Adrenal gland (tissue), 9 donors: ENCODE measurements at regions not wholly inside any gene's neighbourhood (a gene's known extent, or its start where the extent isn't known, plus 50 kb on each side); places are given as distances from the start of the nearest gene placed in this dataset.
A peak's percentile ranks its signal among the peaks of the same experiment; 100 is the strongest.

Experiments used
- DNase-seq, 7 donors: peaks; one replicate each; pipeline ENCODE4 v3.0.0-alpha.2; 2019 to 2020
- H3K27ac ChIP-seq, 5 donors: fragments of 200-600 bp; sonication (generic) in 4 of 5; 1 replicate in 3 of 5; 2 replicates in 2 of 5; pipeline versions ENCODE4 v1.5.1 to v1.8.0; 2016 to 2020; ENCODE audit warnings: mild to moderate bottlenecking in 1 of 5
- H3K27me3 ChIP-seq: fragments of 200-600 bp; 2 replicates; pipeline ENCODE4 v1.8.0; 2021
- H3K36me3 ChIP-seq, 2 donors: fragments of 200-600 bp; replicated peaks in 1 of 2; 1 replicate in 1 of 2; 2 replicates in 1 of 2; pipeline versions ENCODE4 v1.5.1 to v1.8.0; 2018 to 2022
- H3K4me1 ChIP-seq, 2 donors: fragments of 200-600 bp; replicated peaks in 1 of 2; 1 replicate in 1 of 2; 2 replicates in 1 of 2; pipeline versions ENCODE4 v1.5.1 to v1.8.0; 2018 to 2021
- H3K4me3 ChIP-seq, 4 donors: fragments of 200-600 bp; sonication (generic) in 3 of 4; one replicate each; pipeline ENCODE4 v1.5.1; 2016 to 2018
- H3K9me3 ChIP-seq, 3 donors: fragments of 200-600 bp; sonication (generic) in 1 of 3; replicated peaks in 1 of 3; 1 replicate in 2 of 3; 2 replicates in 1 of 3; pipeline versions ENCODE4 v1.5.1 to v1.8.0; 2016 to 2021
- POLR2A ChIP-seq, 2 donors: fragments of 450-650 bp; IDR thresholded peaks; one replicate each; pipeline ENCODE4 v1.6.1; 2017; ENCODE audit warnings: antibody characterized with exemption in 2 of 2, mild to moderate bottlenecking in 2 of 2, moderate library complexity in 1 of 2
- WGBS, 4 donors: extraction: QIAGEN DNeasy Blood & Tissue Kit in 2 of 4; methylation state at CpG; one replicate each; pipeline versions ENCODE4 v1.1.5 to v1.1.7; 2013 to 2017; 5-methylcytosine and 5-hydroxymethylcytosine counted together
- intact Hi-C, 2 donors: fragments of 100-400 bp; cut with DNase I; formaldehyde crosslinking; loops; one replicate each; pipeline versions ENCODE4 v1.14.1 to v1.15.0; 2022 to 2023
- TF ChIP-seq, protein P1 (sequence below), 6 experiments: fragments of 450-650 bp in 4 of 6; fragments of 200-600 bp in 2 of 6; sonication (generic) in 1 of 6; IDR thresholded peaks; 1 replicate in 5 of 6; 2 replicates in 1 of 6; pipeline versions ENCODE4 v1.5.1 to v1.8.0; 2016 to 2021; ENCODE audit warnings: antibody characterized with exemption in 6 of 6, mild to moderate bottlenecking in 2 of 6, moderate library complexity in 1 of 6
- donor health status: healthy with polysubstance abuse.
- donor health status: Bipolar disorder and iron deficiency.
- donor health status: DM: yes; HTN: yes; CAD: no.
- donor health status: DM: no; HTN: no; CAD: no.
- donor health status: DM: no; HTN: no; CAD: no.

DNA sequence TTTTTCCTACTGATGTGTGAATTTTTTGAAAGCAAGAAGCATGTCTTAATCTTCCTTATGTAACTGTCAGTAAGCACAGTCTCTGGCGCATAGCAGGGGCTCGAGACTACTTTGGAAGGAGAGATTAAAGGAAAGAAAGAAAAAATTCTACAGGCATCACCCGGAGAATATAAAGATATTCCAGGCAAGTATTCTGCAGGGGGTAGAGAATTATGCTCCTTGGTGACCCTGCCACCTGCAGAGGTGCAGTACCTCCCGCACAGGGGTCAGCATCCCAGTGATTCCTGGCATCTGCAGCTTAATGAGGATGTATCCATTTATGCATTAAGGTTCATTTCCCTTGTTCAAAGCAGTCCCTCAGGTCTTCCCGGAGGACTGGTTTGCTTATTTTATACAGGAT is 87.6 kb upstream of the WLS start:
- H3K36me3 ChIP-seq = no peaks in the 10 kb centered on the region
- WGBS, 4 donors = 71 to 88% (median 79%) methylated on average over 5 of the region's 5 CpGs
- intact Hi-C loops = loop anchor here in 1 of 2 donors (10.0 kb wide), 1 partner anchor 195 kb away; no protein-coding TSS in a partner anchor
- DNase-seq = no peak
- peaks cover 0 to 7% of the 10 kb centered on the region in 2 donors for H3K4me1 ChIP-seq
- no peaks in the 10 kb centered on the region for H3K27me3 ChIP-seq
- no peaks in the 10 kb centered on the region for H3K9me3 ChIP-seq
- no peak for TF ChIP-seq POLR2A (IDR thresholded peaks at IDR 0.05)
- TF ChIP-seq, protein P1, sequence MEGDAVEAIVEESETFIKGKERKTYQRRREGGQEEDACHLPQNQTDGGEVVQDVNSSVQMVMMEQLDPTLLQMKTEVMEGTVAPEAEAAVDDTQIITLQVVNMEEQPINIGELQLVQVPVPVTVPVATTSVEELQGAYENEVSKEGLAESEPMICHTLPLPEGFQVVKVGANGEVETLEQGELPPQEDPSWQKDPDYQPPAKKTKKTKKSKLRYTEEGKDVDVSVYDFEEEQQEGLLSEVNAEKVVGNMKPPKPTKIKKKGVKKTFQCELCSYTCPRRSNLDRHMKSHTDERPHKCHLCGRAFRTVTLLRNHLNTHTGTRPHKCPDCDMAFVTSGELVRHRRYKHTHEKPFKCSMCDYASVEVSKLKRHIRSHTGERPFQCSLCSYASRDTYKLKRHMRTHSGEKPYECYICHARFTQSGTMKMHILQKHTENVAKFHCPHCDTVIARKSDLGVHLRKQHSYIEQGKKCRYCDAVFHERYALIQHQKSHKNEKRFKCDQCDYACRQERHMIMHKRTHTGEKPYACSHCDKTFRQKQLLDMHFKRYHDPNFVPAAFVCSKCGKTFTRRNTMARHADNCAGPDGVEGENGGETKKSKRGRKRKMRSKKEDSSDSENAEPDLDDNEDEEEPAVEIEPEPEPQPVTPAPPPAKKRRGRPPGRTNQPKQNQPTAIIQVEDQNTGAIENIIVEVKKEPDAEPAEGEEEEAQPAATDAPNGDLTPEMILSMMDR (IDR thresholded peaks at IDR 0.05) = no peak
- no peak overlapping the region for H3K27ac ChIP-seq
- no peak overlapping the region for H3K4me3 ChIP-seq

DNA sequence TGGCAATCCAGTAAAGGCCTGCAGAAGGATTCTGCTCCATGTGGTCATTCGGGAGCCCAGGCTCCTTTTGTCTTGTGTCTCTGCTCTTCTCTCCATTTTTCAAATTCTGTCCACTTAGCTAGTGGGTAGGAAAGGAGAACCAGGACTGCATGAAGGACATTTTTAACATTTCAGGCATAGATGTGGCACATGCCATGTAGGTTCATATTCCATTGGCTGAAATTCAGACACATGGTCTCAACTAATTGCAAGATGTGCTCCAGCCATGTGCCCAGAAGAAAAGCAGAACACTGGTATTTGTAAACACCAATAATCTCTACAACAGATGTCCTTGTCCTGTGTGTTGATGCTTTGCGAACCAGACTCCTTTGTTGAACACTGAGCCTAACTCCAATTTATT is 85.2 kb upstream of the WLS start:
- Histone ChIP-seq H3K27ac (no peak overlapping the region), H3K27me3 (no peaks in the 10 kb centered on the region), H3K4me3 (no peak overlapping the region), H3K36me3 (no peaks in the 10 kb centered on the region), H3K9me3 (no peaks in the 10 kb centered on the region), H3K4me1 (peaks cover 9 to 13% of the 10 kb centered on the region in 2 donors)
- intact Hi-C loops = no loop called here
- no peak for DNase-seq
- TF ChIP-seq, protein P1 (IDR thresholded peaks at IDR 0.05) = no peak
- no peak for TF ChIP-seq POLR2A (IDR thresholded peaks at IDR 0.05)
- 92 to 95% (median 93%) methylated on average over 2 of the region's 2 CpGs for WGBS, 4 donors

DNA sequence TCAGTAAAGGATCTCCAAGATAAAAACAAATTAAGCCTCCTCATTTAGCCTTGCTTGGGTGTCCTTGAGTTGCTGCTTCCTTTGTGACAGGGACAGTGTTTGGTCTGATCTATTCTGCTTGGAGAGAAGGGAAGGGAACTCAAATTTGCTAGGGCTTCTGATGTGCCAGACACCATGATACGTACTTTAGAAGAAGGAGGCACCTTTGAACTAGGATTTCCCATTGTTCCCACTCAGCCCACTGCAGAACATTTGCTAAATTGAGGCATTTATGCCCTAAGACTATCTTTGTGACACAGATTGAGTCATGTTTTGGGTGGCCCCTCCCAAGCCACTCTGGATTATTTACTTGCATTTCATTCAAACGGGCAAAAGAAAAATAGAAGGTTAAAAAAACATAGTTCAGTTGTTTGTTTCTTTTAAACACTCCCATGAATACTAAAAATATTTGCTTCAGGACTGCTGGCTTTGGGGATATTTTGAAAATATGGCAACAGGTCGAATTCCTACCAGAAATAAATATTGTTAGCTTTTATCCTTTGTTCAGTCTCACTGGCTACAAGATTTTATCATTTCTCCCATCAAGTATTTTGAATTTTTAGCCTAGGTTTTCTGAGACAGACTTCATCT is 81.9 kb upstream of the WLS start:
- H3K27me3 ChIP-seq = no peaks in the 10 kb centered on the region
- H3K9me3 ChIP-seq = no peaks in the 10 kb centered on the region
- TF ChIP-seq, protein P1 (IDR thresholded peaks at IDR 0.05) = no peak
- no peak for TF ChIP-seq POLR2A (IDR thresholded peaks at IDR 0.05)
- 14 to 23% (median 19%) methylated on average over 3 of the region's 3 CpGs for WGBS, 4 donors
- no peaks in the 10 kb centered on the region for H3K36me3 ChIP-seq
- H3K4me3 ChIP-seq = no peak overlapping the region
- H3K27ac ChIP-seq = no peak overlapping the region
- peak in 1 of 7 donors; percentile 23 for DNase-seq
- intact Hi-C loops = no loop called here
- peaks cover 9 to 13% of the 10 kb centered on the region in 2 donors for H3K4me1 ChIP-seq

DNA sequence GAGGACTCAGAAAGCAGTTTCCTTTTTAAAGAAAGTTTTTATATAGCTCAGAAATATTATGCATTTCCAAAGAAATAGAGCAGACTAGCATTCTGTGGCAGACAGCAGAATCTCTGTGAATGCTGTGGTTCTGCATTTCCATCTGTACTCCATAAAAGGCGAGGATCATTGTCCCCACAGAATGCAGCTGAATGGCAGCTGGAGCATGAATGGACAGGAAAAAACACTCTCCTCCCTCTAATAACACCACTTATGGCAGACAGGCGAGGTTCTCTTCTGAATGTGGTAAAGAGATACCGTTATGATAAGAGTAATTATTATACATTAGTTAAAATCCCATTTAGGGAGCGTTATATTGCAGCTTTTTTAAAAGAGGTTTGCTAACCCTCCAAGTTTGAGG is 81.4 kb upstream of the WLS start:
- no peak overlapping the region for H3K27ac ChIP-seq
- H3K4me3 ChIP-seq = no peak overlapping the region
- no peaks in the 10 kb centered on the region for H3K36me3 ChIP-seq
- peaks cover 9 to 13% of the 10 kb centered on the region in 2 donors for H3K4me1 ChIP-seq
- WGBS, 4 donors = 28 to 36% (median 29%) methylated on average over 4 of the region's 4 CpGs
- no peaks in the 10 kb centered on the region for H3K27me3 ChIP-seq
- TF ChIP-seq, protein P1 (IDR thresholded peaks at IDR 0.05) = no peak
- TF ChIP-seq POLR2A (IDR thresholded peaks at IDR 0.05) = no peak
- no peak for DNase-seq
- intact Hi-C loops = no loop called here
- H3K9me3 ChIP-seq = no peaks in the 10 kb centered on the region
